Lower lobe of right lung (tissue), 2 donors: ENCODE measurements at regions not wholly inside any gene's neighbourhood (a gene's known extent, or its start where the extent isn't known, plus 50 kb on each side); places are given as distances from the start of the nearest gene placed in this dataset.
"Not testable (repeated sequence)": the region's sequence is repeated elsewhere in the genome, so short reads cannot be mapped to it uniquely, and the experiment has no call there.

ENCODE experiments used
- ATAC-seq, 2 donors: fragments of 200-7000 bp; cut with Tn5 transposase; one replicate each; pipeline ENCODE4 v1.9.1; 2020 to 2022; ENCODE audit warnings: mild to moderate bottlenecking in 2 of 2, moderate library complexity in 2 of 2
- DNase-seq: peaks from one replicate; pipeline ENCODE4 v3.0.0-alpha.2; 2020
- H3K27ac ChIP-seq: fragments of 200-600 bp; one replicate; pipeline ENCODE4 v1.8.0; 2022
- H3K27me3 ChIP-seq: fragments of 200-600 bp; one replicate; pipeline ENCODE4 v1.8.0; 2022; ENCODE audit warnings: low read depth
- H3K36me3 ChIP-seq: fragments of 200-600 bp; one replicate; pipeline ENCODE4 v1.8.0; 2022; ENCODE audit warnings: mild to moderate bottlenecking
- H3K4me1 ChIP-seq: fragments of 200-600 bp; one replicate; pipeline ENCODE4 v1.8.0; 2022
- H3K4me3 ChIP-seq: fragments of 200-600 bp; one replicate; pipeline ENCODE4 v1.8.0; 2022; ENCODE audit warnings: mild to moderate bottlenecking
- H3K9me3 ChIP-seq: fragments of 200-600 bp; one replicate; pipeline ENCODE4 v1.8.0; 2022
- intact Hi-C: fragments of 100-400 bp; cut with DNase I; formaldehyde crosslinking; loops from one replicate; pipeline ENCODE4 v1.11.0; 2022
- TF ChIP-seq, protein P1 (sequence below): fragments of 200-600 bp; IDR thresholded peaks from one replicate; pipeline ENCODE4 v1.8.0; 2022; ENCODE audit warnings: antibody characterized with exemption, mild to moderate bottlenecking
- donor health status: DM: no; HTN: yes; CAD: no; lungs with severe emphysema.

DNA sequence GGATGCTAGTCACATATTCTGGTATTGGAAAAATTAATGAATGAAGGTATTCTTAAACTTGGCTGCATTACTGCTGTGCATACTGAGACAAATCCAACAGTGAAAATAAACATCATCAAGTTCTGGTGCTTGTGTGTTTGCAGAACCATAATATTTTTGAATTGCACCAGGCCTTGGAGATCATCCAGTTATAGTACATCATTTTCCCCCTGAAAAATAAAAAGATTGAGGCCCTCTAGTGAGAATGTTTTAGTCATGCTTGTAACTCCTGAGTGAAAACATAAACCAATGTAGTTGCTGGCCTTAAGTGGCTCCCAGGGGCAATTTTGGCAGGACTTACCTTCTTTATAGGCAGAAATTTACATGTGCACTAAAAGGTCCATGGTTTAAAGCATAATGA lies 218.8 kb upstream of the TMEM229A start:
- no peaks in the 10 kb centered on the region for H3K36me3 ChIP-seq
- TF ChIP-seq, protein P1, sequence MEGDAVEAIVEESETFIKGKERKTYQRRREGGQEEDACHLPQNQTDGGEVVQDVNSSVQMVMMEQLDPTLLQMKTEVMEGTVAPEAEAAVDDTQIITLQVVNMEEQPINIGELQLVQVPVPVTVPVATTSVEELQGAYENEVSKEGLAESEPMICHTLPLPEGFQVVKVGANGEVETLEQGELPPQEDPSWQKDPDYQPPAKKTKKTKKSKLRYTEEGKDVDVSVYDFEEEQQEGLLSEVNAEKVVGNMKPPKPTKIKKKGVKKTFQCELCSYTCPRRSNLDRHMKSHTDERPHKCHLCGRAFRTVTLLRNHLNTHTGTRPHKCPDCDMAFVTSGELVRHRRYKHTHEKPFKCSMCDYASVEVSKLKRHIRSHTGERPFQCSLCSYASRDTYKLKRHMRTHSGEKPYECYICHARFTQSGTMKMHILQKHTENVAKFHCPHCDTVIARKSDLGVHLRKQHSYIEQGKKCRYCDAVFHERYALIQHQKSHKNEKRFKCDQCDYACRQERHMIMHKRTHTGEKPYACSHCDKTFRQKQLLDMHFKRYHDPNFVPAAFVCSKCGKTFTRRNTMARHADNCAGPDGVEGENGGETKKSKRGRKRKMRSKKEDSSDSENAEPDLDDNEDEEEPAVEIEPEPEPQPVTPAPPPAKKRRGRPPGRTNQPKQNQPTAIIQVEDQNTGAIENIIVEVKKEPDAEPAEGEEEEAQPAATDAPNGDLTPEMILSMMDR, result no peak
- ATAC-seq (no peak), DNase-seq (no peak)
- H3K27ac ChIP-seq, result no peak overlapping the region
- H3K4me1 ChIP-seq, result no peaks in the 10 kb centered on the region
- no peaks in the 10 kb centered on the region for H3K9me3 ChIP-seq
- no peaks in the 10 kb centered on the region for H3K27me3 ChIP-seq
- H3K4me3 ChIP-seq, result no peak overlapping the region
- intact Hi-C loops, result no loop called here

DNA sequence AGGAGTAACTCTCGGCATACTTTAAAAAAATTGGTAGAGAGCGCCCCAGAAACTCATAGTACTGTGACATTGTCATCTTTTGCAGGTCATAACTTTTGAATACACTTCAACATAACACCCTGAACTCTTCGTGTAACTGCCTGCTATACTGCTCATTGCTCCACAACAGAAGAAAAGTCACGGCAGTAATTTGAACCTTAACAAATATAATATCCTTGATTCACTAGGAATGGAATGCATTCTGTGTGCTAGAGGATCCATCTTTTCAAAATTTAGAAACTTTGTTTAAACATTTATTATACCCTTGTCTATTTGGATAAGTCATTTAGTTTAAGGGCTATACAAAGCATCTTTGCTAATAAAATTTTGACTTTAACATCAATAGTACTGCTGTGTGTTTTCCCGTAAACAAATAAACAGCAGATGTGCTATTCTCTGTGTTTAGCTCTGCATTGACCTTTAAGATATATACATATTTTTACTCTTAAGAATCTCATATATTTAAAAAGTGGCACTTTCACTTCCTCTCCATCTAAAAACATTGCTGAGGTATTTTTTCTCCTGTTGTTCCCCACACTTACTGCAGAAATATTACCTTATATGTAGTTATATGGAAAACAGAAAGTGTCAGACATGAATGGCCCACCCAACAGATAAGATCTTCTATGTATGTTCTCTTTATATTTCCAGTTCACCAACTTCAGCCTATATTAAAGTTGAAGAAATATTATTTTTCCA lies 217.6 kb upstream of the TMEM229A start:
- Histone ChIP-seq H3K27me3 (no peaks in the 10 kb centered on the region), H3K4me1 (no peaks in the 10 kb centered on the region), H3K9me3 (no peaks in the 10 kb centered on the region), H3K4me3 (no peak overlapping the region), H3K36me3 (no peaks in the 10 kb centered on the region), H3K27ac (no peak overlapping the region)
- DNase-seq (no peak), ATAC-seq (no peak)
- TF ChIP-seq, protein P1, result no peak
- intact Hi-C loops, result no loop called here

DNA sequence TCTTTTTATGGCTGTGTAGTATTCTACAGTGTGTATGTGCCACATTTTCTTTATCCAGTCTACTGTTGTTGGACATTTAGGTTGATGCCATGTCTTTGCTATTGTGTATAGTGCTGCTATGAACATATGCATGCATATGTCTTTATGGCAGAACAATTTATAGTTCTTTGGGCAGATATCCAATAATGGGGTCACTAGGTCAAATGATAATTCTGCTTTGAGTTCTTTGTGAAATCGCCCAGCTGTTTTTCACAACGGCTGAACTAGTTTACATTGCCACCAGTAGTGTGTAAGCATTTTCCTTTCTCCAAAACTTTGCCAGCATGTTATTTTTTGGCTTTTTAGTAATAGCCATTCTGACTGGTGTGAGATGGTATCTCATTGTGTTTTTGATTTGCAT lies 214.8 kb upstream of the TMEM229A start:
- ATAC-seq (no peak), DNase-seq (no peak)
- H3K4me3 ChIP-seq, result no peak overlapping the region
- H3K4me1 ChIP-seq, result no peaks in the 10 kb centered on the region
- no peaks in the 10 kb centered on the region for H3K36me3 ChIP-seq
- intact Hi-C loops, result no loop called here
- no peaks in the 10 kb centered on the region for H3K9me3 ChIP-seq
- H3K27ac ChIP-seq, result no peak overlapping the region
- TF ChIP-seq, protein P1, result no peak
- no peaks in the 10 kb centered on the region for H3K27me3 ChIP-seq

DNA sequence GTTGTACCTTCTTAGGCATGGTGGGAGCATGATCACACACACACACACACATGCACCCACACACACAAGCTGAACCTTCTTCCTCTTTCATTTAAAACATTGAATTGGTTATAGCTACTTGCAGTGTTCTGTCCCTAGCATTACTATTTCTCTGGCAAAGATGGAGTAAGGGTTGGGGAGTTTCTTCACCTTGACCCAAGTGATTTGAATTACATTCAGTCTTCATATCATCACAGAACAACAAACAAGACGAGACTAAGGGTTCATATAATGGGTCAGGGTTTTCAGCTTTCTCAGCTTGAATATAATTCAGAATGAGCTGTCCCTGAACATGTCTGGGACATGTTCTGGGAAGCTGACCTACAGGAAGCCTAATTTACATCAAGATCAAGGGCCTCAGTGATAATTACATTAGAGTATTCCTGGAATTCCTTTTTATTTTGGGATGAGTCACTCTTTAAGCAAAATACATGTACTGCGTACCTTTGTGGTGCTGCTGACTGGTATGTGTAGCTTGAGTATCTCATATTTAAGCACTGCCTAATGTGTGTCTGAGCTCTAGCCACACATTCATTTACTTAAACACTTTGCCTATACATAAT lies 213.5 kb upstream of the TMEM229A start:
- Histone ChIP-seq H3K27me3 (no peaks in the 10 kb centered on the region), H3K4me1 (no peaks in the 10 kb centered on the region), H3K27ac (no peak overlapping the region), H3K4me3 (no peak overlapping the region), H3K9me3 (no peaks in the 10 kb centered on the region), H3K36me3 (no peaks in the 10 kb centered on the region)
- DNase-seq (no peak), ATAC-seq (no peak)
- TF ChIP-seq, protein P1, result no peak
- intact Hi-C loops, result no loop called here

DNA sequence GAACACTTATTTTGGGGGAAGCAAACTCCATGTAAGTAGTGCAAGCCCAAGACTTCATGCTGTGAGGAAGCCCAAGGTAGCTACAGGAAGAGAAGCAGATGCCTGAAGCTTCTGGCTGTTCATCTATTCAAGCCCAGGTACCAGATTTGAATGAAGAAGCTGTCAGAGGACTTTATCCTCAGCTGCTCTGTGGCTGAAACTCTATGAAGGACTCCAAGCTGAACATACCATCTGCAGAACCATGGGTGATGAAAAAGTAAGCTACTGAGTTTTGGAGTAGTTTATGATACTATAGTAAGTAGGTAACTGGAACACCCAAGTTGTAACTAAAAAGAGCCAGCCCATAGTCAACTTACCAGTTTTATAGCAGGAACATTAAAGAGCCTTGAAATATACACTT lies 211.6 kb upstream of the TMEM229A start:
- DNase-seq, ATAC-seq, intact Hi-C loops, H3K27me3 ChIP-seq, H3K36me3 ChIP-seq, H3K9me3 ChIP-seq, H3K4me1 ChIP-seq, H3K27ac ChIP-seq, H3K4me3 ChIP-seq: not testable (repeated sequence)

DNA sequence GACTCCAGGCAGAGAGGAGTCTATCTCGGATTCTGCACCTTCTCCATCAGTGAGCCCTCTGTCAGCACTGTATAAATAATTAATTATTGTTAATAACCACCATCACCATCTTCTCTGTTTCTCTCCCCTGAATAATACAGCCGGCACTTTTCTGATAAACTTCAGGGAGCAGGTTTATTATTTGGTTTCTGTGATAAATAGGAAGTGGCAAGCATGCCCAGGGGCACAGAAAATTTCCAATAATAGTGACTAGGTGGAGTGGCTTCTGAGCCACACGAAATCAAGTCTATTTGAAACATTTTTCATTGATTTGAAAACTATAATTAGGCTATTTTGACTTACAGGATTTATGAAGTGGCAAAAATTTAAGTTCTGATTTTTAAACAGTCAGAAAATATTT lies 186.8 kb upstream of the TMEM229A start:
- Histone ChIP-seq H3K27ac (no peak overlapping the region), H3K4me3 (no peak overlapping the region), H3K36me3 (no peaks in the 10 kb centered on the region), H3K4me1 (no peaks in the 10 kb centered on the region), H3K9me3 (no peaks in the 10 kb centered on the region), H3K27me3 (no peaks in the 10 kb centered on the region)
- intact Hi-C loops, result no loop called here
- TF ChIP-seq, protein P1, result no peak
- no peak for DNase-seq
- ATAC-seq, result no peak
